NT2/D1 (cell line): ENCODE measurements at regions not wholly inside any gene's neighbourhood (a gene's known extent, or its start where the extent isn't known, plus 50 kb on each side); places are given as distances from the start of the nearest gene placed in this dataset.
"Not testable (repeated sequence)": the region's sequence is repeated elsewhere in the genome, so short reads cannot be mapped to it uniquely, and the experiment has no call there.

ENCODE experiments used
- YY1 ChIP-seq: IDR thresholded peaks from 2 replicates; pipeline ENCODE4 v1.6.1; 2011; ENCODE audit not compliant: insufficient read length, insufficient read depth
- ZNF274 ChIP-seq: IDR thresholded peaks from 2 replicates; pipeline ENCODE4 v1.6.1; 2011; ENCODE audit warnings: mild to moderate bottlenecking, low read depth, low read length

DNA sequence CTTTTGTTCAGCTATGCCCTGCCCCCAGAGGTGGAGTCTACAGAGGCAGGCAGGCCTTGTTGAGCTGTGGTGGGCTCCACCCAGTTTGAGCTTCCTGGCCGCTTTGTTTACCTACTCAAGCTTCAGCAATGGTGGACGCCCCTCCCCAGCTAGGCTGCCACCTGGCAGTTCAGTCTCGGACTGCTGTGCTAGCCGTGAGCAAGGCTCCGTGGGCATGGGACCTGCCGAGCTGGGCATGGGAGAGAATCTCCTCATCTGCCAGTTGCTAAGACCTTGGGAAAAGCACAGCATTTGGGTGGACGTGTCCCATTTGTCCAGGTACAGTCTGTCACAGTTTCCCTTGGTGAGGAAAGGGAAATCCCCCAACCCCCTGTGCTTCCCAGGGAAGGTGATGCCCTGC lies 270.0 kb upstream of the TCERG1L start:
- TF ChIP-seq YY1, ZNF274: not testable (repeated sequence)
